PC-9 (cell line): ENCODE measurements at regions not wholly inside any gene's neighbourhood (a gene's known extent, or its start where the extent isn't known, plus 50 kb on each side); places are given as distances from the start of the nearest gene placed in this dataset.

Source experiments
- BruUV-seq: library from RNA; stranded (reverse); fragments of 400-500 nt; replicated peaks from 2 replicates; lab custom pipeline; 2021; lab: Mats Ljungman, UMichigan
- CTCF ChIA-PET: fragments of 300-600 bp; sonication (Branson Sonifier 250); formaldehyde crosslinking; loops from one replicate; lab custom pipeline; 2022; ENCODE audit warnings: antibody characterized with exemption; lab: Charles Lee
- POLR2A ChIA-PET: fragments of 300-600 bp; sonication (Branson Sonifier 250); formaldehyde crosslinking; loops from one replicate; lab custom pipeline; 2022; ENCODE audit warnings: antibody characterized with exemption; ENCODE audit not compliant: unreplicated experiment; lab: Charles Lee
- DNase-seq, 2 experiments: peaks; one replicate each; pipeline versions ENCODE4 v3.0.0 to v3.0.0-alpha.2; 2015 to 2022; ENCODE audit warnings: mixed read lengths in 1 of 2
- H2AFZ ChIP-seq: fragments of 200-600 bp; sonication (generic); 2 replicates; pipeline ENCODE4 v1.8.1; 2017; ENCODE audit warnings: antibody characterized with exemption
- H3F3A ChIP-seq: fragments of 200-600 bp; sonication (generic); 2 replicates; pipeline ENCODE4 v1.8.1; 2017; ENCODE audit warnings: antibody characterized with exemption, mild to moderate bottlenecking, low read depth; ENCODE audit not compliant: insufficient read depth
- H3K27ac ChIP-seq: fragments of 200-600 bp; sonication (generic); 2 replicates; pipeline ENCODE4 v1.6.1; 2016; ENCODE audit warnings: mixed run types
- H3K27me3 ChIP-seq: fragments of 200-600 bp; sonication (generic); 2 replicates; pipeline ENCODE4 v1.6.1; 2016; ENCODE audit warnings: low read depth, mixed run types; ENCODE audit not compliant: insufficient read depth
- H3K36me3 ChIP-seq: fragments of 200-600 bp; sonication (generic); 2 replicates; pipeline ENCODE4 v1.6.1; 2016; ENCODE audit warnings: low read depth, mixed run types
- H3K4me1 ChIP-seq: fragments of 200-600 bp; sonication (generic); replicated peaks from 2 replicates; pipeline ENCODE4 v1.6.1; 2016; ENCODE audit warnings: mixed run types; ENCODE audit not compliant: insufficient read depth
- H3K4me2 ChIP-seq: fragments of 200-600 bp; sonication (generic); 2 replicates; pipeline ENCODE4 v1.6.1; 2017; ENCODE audit warnings: mixed run types
- H3K4me3 ChIP-seq: fragments of 200-600 bp; sonication (generic); 2 replicates; pipeline ENCODE4 v1.6.1; 2016; ENCODE audit warnings: mixed run types
- H3K79me2 ChIP-seq: fragments of 200-600 bp; sonication (generic); 2 replicates; pipeline ENCODE4 v1.6.1; 2017; ENCODE audit warnings: low read depth, mixed run types
- H3K9me2 ChIP-seq: fragments of 200-600 bp; sonication (generic); 2 replicates; pipeline ENCODE4 v1.8.1; 2017; ENCODE audit warnings: mild to moderate bottlenecking; ENCODE audit not compliant: insufficient read depth
- H3K9me3 ChIP-seq: fragments of 200-600 bp; sonication (generic); 2 replicates; pipeline ENCODE4 v1.8.1; 2016; ENCODE audit warnings: low read depth; ENCODE audit not compliant: insufficient read depth
- H4K20me1 ChIP-seq: fragments of 200-600 bp; sonication (generic); 2 replicates; pipeline ENCODE4 v1.8.1; 2017; ENCODE audit not compliant: insufficient read depth
- EZH2 ChIP-seq: fragments of 200-600 bp; sonication (generic); IDR thresholded peaks from 2 replicates; pipeline ENCODE4 v1.8.0; 2017; ENCODE audit warnings: antibody characterized with exemption, low read depth
- intact Hi-C: fragments of 100-400 bp; cut with micrococcal nuclease; formaldehyde crosslinking; loops from one replicate; pipeline ENCODE4 v1.10.0; 2022; ENCODE audit not compliant: unreplicated experiment
- TF ChIP-seq, protein P1 (sequence below): fragments of 200-600 bp; sonication (generic); conservative IDR thresholded peaks from 2 replicates; pipeline ENCODE4 v1.6.1; 2017; ENCODE audit warnings: mixed run types, antibody characterized with exemption, mild to moderate bottlenecking, moderate library complexity

DNA sequence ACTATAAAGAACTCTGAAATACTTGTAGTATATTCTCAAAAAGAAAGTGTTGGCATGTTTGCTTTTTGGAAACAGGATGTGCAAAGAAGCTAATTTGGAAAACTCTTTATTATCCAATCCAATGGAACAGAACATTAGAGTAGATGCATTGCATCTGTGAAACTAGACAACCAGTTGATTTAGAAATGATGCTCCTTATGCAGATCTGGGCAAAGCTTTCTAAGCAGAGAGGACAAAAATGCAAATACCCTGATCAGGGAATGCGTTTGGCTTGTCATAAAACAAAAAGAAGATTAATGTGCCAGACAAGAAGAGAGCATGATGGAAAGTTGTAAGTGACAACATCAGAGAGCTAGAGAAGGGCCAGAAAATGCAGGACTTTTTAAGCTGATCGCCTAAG lies 142.3 kb downstream of the RCHY1 start:
- TF ChIP-seq EZH2, result no peak
- TF ChIP-seq, protein P1, sequence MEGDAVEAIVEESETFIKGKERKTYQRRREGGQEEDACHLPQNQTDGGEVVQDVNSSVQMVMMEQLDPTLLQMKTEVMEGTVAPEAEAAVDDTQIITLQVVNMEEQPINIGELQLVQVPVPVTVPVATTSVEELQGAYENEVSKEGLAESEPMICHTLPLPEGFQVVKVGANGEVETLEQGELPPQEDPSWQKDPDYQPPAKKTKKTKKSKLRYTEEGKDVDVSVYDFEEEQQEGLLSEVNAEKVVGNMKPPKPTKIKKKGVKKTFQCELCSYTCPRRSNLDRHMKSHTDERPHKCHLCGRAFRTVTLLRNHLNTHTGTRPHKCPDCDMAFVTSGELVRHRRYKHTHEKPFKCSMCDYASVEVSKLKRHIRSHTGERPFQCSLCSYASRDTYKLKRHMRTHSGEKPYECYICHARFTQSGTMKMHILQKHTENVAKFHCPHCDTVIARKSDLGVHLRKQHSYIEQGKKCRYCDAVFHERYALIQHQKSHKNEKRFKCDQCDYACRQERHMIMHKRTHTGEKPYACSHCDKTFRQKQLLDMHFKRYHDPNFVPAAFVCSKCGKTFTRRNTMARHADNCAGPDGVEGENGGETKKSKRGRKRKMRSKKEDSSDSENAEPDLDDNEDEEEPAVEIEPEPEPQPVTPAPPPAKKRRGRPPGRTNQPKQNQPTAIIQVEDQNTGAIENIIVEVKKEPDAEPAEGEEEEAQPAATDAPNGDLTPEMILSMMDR, result no peak
- H3F3A ChIP-seq, result no peaks in the 10 kb centered on the region
- no peak overlapping the region for H3K4me3 ChIP-seq
- POLR2A ChIA-PET, result no interaction called here
- H3K9me2 ChIP-seq, result no peaks in the 10 kb centered on the region
- no peak overlapping the region for H3K27ac ChIP-seq
- no peaks in the 10 kb centered on the region for H3K9me3 ChIP-seq
- no TSS peak for BruUV-seq
- H3K4me1 ChIP-seq, result no peaks in the 10 kb centered on the region
- no peaks in the 10 kb centered on the region for H4K20me1 ChIP-seq
- H3K36me3 ChIP-seq, result no peaks in the 10 kb centered on the region
- no peak overlapping the region for H2AFZ ChIP-seq
- intact Hi-C loops, result no loop called here
- CTCF ChIA-PET, result no interaction called here
- no peaks in the 10 kb centered on the region for H3K27me3 ChIP-seq
- no peaks in the 10 kb centered on the region for H3K79me2 ChIP-seq
- H3K4me2 ChIP-seq, result no peak overlapping the region
- DNase-seq, result no peak

DNA sequence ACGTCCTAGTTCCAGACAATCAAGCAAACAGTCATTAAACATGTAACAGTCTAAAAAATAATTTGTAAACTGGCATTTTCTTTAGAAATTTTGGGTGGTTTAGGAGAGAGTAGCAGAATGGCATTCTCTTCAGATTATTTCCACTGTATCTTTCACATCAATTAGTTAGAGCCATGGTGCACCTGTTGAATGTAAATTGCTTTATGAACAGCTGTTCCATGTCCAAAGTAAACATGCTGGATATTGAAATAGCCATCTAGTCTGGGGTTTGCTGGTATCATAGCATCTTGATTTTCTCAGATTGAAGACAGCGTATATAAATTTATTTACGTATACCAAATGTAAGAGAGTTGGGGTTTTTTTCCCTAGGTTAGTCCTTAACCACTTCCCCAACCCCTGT lies 143.6 kb downstream of the RCHY1 start:
- ChIA-PET POLR2A (no interaction called here), CTCF (no interaction called here)
- no peaks in the 10 kb centered on the region for H3K79me2 ChIP-seq
- no peaks in the 10 kb centered on the region for H3K36me3 ChIP-seq
- no peaks in the 10 kb centered on the region for H3F3A ChIP-seq
- DNase-seq, result no peak
- H3K27ac ChIP-seq, result no peak overlapping the region
- H3K27me3 ChIP-seq, result no peaks in the 10 kb centered on the region
- BruUV-seq, result no TSS peak
- no peak overlapping the region for H3K4me3 ChIP-seq
- no peak overlapping the region for H3K4me2 ChIP-seq
- H2AFZ ChIP-seq, result no peak overlapping the region
- H3K4me1 ChIP-seq, result no peaks in the 10 kb centered on the region
- TF ChIP-seq EZH2, result no peak
- TF ChIP-seq, protein P1, result no peak
- H4K20me1 ChIP-seq, result no peaks in the 10 kb centered on the region
- intact Hi-C loops, result no loop called here
- no peaks in the 10 kb centered on the region for H3K9me3 ChIP-seq
- no peaks in the 10 kb centered on the region for H3K9me2 ChIP-seq

DNA sequence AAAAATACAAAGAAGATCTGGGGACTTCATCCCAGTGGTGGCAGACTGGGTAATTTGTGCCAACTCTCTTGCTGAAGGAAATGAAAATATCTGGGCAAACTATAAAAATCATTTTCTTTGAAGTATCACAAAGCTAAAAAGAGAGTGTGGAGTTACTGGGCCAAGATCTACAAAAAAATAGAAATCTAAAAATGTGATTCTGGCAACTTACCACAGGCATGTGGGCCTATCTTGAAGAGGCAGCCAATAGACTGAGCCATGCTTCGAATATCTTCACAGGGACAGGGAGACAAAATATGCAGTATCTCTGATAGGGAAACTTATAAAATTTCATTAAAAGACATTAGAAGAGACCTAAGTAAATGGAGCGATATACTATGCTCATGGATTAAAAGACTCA lies 168.8 kb downstream of the RCHY1 start:
- Histone ChIP-seq H3K36me3 (no peaks in the 10 kb centered on the region), H2AFZ (no peak overlapping the region), H3K79me2 (no peaks in the 10 kb centered on the region), H3K4me3 (no peak overlapping the region), H3K27ac (no peak overlapping the region), H3K4me1 (no peaks in the 10 kb centered on the region), H4K20me1 (no peaks in the 10 kb centered on the region), H3K27me3 (no peaks in the 10 kb centered on the region; the same call in 1 of the 2 replicates), H3K9me3 (no peaks in the 10 kb centered on the region), H3F3A (no peaks in the 10 kb centered on the region), H3K9me2 (no peaks in the 10 kb centered on the region), H3K4me2 (no peak overlapping the region)
- CTCF ChIA-PET, result no interaction called here
- intact Hi-C loops, result no loop called here
- no TSS peak for BruUV-seq
- no peak for TF ChIP-seq EZH2
- TF ChIP-seq, protein P1, result no peak
- DNase-seq, result no peak
- POLR2A ChIA-PET, result no interaction called here
